Erythroblast (primary cell): ENCODE measurements at regions not wholly inside any gene's neighbourhood (a gene's known extent, or its start where the extent isn't known, plus 50 kb on each side); places are given as distances from the start of the nearest gene placed in this dataset.

Experiments
- GATA1 ChIP-seq: IDR thresholded peaks from 2 replicates; pipeline ENCODE4 v1.6.1; 2011; ENCODE audit warnings: low read depth, mild to moderate bottlenecking, control low read depth, low read length, moderate library complexity
- POLR2A ChIP-seq: IDR thresholded peaks from 2 replicates; pipeline ENCODE4 v1.6.1; 2011; ENCODE audit warnings: mild to moderate bottlenecking, low read length

- no peak for TF ChIP-seq POLR2A
- no peak for TF ChIP-seq GATA1
Measured at GRCh38 chr4:166531703-166532102, 658.7 kb downstream of the TLL1 start.
